Left kidney (tissue), 1 donor: ENCODE measurements at regions not wholly inside any gene's neighbourhood (a gene's known extent, or its start where the extent isn't known, plus 50 kb on each side); places are given as distances from the start of the nearest gene placed in this dataset.

Source experiments
- DNase-seq: peaks from one replicate; pipeline ENCODE4 v3.0.0-alpha.2; 2013

DNA sequence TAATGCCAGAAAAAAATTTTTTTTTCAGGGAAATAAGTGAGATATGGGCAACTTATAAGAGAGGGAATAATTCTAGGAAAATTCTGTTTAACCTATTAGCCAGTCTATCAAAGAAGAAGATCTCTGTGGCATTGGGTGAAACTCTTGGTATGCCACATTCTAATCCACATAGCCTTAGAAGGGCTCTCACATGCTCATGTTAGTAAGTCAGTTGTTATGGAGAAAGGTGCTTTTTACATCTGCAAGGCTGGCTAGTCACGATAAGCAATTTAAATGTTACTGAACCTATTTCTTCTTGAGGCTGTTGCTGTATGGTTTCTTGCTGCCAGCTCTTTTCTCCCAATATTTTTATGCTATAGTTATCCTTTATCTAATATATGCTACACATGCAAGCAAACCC lies 89.9 kb upstream of the MAGI1 start:
- no peak for DNase-seq

DNA sequence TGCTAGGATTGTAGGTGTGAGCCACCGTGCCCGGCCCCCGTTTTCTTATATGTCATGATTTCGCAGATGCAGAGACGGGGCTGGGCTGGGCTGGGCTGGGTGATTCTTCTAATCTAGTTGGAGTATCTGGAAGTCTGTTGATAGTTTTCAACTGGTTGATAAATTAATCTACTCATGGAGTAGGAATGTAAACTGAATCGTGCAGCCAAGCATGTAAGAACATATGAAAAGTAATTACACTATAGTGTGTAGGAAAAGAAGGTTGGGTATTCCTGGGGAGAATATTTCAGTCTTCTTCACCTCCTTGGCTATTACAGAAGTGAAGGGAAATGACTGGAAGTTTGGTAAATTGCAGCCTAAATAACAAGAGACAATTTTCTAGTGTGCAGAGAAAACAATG lies 82.6 kb upstream of the MAGI1 start:
- DNase-seq, result no peak

- DNase-seq, result peak; percentile 67
Measured at GRCh38 chr3:66115858-66116654, 77.3 kb upstream of the MAGI1 start.

DNA sequence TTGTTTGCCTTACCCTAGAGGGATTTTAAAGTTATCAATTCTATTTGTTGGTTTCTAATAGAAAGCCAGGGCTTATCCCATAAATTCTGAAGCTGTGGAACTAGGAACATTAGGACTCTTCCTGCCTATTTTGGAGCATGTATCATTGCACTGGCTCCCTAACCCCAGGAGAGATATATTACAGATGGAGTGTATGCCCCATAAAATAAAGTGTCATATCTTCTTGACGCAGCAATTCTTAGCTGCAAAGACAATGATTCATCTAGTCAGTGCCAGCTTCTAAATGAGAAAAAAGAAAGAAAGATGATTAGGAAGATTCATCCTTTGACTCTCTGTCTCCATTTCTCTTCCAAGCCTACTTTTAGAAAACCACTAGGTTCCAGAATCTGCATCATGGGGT lies 74.8 kb upstream of the MAGI1 start:
- no peak for DNase-seq

GRCh38 chr3:66110840-66111239 lies 72.1 kb upstream of the MAGI1 start:
- DNase-seq, result no peak

DNA sequence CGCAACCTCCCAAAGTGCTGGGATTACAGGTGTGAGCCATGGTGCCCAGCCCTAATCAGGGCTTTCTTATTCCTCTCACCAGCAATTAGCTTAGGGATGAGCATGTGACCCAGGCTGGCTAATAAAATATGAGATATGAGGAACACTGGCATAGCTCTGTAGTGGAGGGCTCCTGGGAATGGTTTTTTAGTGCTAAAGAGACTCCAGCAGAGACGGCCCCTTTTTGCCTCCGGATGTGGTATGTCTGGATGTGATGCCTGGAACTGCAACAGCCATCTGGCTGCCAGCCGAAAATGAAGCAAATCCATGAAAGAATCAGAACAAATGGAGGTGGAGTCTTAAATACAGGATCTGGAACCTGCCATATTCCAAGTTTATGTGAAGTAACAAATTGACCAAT lies 69.1 kb upstream of the MAGI1 start:
- no peak for DNase-seq

DNA sequence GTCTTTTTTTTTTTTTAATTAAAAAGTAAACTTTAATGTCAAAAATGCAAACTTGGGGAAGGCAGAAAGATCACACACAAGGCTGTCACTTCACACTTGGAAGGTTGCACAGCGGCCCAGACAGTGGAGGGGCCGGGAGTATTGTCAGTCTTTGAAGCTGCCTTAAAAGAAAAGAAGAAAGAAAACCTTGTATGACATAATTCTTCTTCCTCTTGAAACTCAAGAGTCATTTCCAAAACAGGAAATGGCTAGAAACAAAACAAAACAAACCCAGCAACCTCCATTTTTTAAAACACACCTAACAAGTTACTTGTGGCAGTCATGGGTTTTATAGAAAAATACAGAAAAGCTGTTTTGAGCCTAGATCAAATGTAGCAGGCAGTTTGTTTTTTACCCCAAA lies 68.1 kb upstream of the MAGI1 start:
- DNase-seq, result no peak

DNA sequence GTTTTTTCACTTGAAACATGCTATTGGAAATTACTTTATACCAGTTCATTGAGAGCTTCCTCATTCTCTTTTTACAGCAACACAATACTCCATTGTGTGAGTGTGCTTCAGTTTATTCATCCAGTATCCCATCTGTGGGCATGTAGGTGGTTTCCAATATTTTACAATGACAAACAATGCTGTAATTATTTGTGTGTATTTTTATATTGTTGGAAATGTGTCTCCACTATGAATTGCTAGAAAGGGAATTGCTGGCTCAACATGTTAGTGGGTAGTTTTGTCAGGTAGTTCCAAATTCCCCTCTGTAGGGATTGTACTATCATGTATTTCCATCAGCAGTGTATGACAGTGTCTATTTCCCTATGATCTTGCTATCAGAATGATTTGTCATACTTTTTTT lies 65.8 kb upstream of the MAGI1 start:
- no peak for DNase-seq

DNA sequence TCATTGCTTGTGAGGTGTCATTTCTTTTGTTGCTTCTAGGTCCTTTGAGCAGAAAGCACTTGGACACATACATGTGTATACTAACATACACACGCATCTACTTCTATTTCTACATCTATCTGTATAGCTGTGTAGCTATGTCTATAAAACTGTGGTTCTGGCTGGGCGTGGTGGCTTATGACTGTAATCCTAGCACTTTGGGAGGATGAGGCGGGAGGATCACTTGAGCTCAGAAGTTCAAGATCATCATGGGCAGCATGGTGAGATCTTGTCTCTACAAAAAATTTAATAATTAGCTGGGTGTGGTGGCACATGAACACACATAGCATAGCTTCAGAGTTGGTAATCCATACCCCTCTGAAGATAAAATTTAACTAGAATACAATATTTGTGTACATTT lies 65.0 kb upstream of the MAGI1 start:
- no peak for DNase-seq

DNA sequence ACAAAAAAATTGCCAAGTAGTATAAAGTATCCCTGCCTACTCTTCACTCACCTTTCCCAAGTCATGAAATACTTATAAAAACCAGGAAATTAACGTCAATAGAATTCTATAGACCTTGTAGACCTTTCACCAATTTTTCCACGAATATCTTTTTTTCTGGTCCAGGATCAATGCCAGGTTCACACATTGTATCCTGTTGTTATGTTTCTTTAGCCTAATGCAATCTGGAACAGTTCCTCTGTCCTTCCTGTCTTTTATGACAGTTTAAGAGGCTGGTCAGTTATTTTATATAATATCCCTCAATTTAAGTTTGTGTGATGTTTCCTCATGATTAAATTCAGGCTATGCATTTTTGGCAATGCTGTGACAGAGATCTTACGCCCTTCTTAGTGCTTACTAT lies 63.2 kb upstream of the MAGI1 start:
- DNase-seq, result no peak

DNA sequence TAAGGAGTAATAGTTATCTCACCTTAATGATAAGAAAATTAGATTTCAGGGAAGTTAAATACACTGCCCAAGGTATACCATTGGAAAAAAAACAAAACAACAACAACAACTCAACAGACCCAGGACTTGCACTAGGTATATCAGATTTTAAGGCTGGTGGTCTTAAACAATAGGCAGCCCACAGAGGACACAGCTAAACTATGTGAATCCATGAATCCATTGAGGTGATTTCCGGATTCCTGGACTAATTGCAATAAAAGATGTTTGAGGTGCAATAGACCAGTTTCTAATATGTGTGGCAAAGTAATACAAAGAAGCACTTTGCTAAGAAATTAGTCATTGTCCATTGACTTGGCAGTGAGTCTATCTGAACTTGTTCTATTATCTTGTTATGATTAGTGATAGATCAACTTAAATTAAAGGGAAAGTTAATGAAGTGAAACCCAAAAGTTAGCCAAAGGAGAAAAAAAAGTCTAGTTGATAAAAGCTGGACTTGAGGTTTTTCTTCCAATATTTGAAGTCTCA lies 60.9 kb upstream of the MAGI1 start:
- DNase-seq, result no peak

DNA sequence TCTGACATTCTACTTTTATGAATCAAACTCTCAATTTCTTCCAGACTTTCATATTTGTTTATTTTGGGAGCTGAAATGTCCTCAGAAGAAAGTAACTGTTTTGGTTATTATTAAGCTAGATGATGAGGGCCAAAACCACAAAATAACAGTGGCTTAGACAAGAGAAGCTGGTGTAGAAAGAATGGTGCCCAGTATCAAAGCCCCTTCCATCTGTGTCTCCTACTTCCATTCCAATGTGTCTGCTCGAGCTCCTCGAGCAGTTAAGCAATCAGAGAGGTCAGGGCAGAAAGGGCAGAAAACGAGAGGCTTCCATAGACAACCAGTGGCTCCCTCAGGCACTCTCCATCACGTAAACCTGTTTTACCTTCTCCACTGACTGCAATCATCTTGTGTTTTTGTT lies 59.7 kb upstream of the MAGI1 start:
- no peak for DNase-seq

GRCh38 chr3:66097647-66098046 lies 58.9 kb upstream of the MAGI1 start:
- DNase-seq, result no peak

GRCh38 chr3:66095295-66096001 lies 56.7 kb upstream of the MAGI1 start:
- DNase-seq, result no peak

DNA sequence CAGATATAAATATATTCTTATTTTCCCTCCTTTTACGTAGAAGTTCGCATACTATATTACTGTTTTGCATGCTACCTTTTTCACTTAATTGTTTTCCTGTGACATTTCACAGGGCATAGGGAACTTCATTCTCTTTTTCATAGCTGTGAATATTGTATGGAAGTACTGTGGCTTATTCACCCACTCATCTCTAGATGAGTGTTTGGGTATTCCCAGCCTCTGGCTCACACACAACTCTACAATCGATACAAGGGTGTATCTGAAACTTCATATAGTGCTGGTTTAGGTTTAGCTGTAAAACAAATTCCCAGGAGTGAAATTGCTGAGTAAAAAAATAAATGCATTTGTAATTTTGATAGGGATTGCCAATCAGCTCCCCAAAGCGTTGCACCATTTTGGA lies 55.3 kb upstream of the MAGI1 start:
- DNase-seq, result no peak

DNA sequence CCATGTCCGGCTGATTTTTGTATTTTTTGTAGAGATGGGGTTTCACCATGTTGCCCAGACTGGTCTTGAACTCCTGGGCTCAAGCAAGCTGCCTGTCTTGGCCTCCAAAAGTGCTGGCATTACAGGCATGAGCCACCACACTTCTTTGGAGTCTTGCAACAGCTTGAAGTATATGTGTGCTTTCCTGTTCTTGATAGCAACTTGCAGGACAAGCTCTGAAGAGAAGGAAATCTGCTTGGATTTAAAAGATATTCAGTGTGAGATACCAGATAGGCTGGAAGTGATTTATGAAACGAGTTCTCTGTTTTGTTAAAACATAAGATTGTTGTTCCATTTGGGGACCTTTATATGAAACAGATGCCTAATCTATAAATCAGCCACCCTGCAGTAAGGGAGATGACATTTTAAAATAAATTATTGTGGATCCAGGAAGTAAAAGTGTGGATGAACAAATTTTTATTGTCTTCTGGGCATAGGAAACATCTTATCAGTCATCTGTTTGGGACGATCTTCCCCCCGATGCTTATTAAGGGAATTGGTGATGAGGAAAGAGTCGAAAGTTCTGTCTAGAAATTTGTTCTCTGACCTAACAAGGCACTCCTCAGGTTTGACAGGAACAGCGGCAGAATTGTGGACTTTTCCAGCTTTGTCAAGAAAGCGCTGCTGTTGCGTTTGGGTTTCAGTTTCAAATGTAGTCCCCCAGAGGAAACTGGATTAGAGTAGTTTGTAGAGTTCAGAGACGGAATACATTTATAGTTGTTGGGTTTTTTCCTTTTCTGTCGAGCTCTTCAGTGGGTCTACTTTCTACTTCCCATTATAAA lies 53.7 kb upstream of the MAGI1 start:
- no peak for DNase-seq
